WTC11 (cell line): ENCODE measurements at regions not wholly inside any gene's neighbourhood (a gene's known extent, or its start where the extent isn't known, plus 50 kb on each side); places are given as distances from the start of the nearest gene placed in this dataset.

ENCODE experiments used
- ATAC-seq: fragments of 200-7000 bp; cut with Tn5 transposase; 2 replicates; pipeline ENCODE4 v1.10.0; 2021; ENCODE audit warnings: mild to moderate bottlenecking, moderate library complexity
- CTCF ChIA-PET: fragments of 300-600 bp; sonication (Branson Sonifier 250); formaldehyde crosslinking; loops from one replicate; lab custom pipeline; 2021; ENCODE audit warnings: antibody characterized with exemption; lab: Charles Lee
- POLR2A ChIA-PET: fragments of 350-600 bp; sonication (Branson Sonifier 250); formaldehyde crosslinking; loops from one replicate; lab custom pipeline; 2021; ENCODE audit warnings: antibody characterized with exemption; lab: Charles Lee
- DNase-seq: peaks from one replicate; pipeline ENCODE4 v3.0.0; 2021; ENCODE audit warnings: low spot score
- H3K27ac Mint-ChIP-seq: 2 replicates; pipeline ENCODE4 v1.8.0; 2021; ENCODE audit warnings: mixed read lengths
- H3K27me3 Mint-ChIP-seq: 2 replicates; pipeline ENCODE4 v1.8.0; 2021; ENCODE audit warnings: low read depth, mild to moderate bottlenecking, moderate library complexity, mixed read lengths
- H3K36me3 Mint-ChIP-seq: 2 replicates; pipeline ENCODE4 v1.8.0; 2021; ENCODE audit warnings: mixed read lengths
- H3K4me1 Mint-ChIP-seq: 2 replicates; pipeline ENCODE4 v1.8.0; 2022; ENCODE audit warnings: mixed read lengths
- H3K4me3 Mint-ChIP-seq: 2 replicates; pipeline ENCODE4 v1.8.0; 2021; ENCODE audit warnings: mild to moderate bottlenecking, moderate library complexity, mixed read lengths
- H3K9me3 Mint-ChIP-seq: 2 replicates; pipeline ENCODE4 v1.8.0; 2021; ENCODE audit warnings: mixed read lengths
- ESRRA ChIP-seq: sonication (generic); formaldehyde crosslinking; IDR thresholded peaks from 2 replicates; pipeline ENCODE4 v1.8.1; 2022; ENCODE audit warnings: mild to moderate bottlenecking, missing genetic modification reagents, borderline replicate concordance
- FOXJ3 ChIP-seq: sonication (generic); formaldehyde crosslinking; IDR thresholded peaks from 2 replicates; pipeline ENCODE4 v1.9.0; 2021; ENCODE audit warnings: missing genetic modification reagents, mild to moderate bottlenecking, borderline replicate concordance
- GTF2I ChIP-seq: fragments of 250-450 bp; sonication (Bioruptor Pico); conservative IDR thresholded peaks from 2 replicates; pipeline ENCODE4 v1.4.0; 2021; ENCODE audit warnings: mild to moderate bottlenecking
- JUN ChIP-seq: sonication (generic); formaldehyde crosslinking; IDR thresholded peaks from 2 replicates; pipeline ENCODE4 v1.8.0; 2023; ENCODE audit warnings: mild to moderate bottlenecking, missing genetic modification reagents
- OVOL2 ChIP-seq: fragments of 250-450 bp; sonication (Bioruptor Pico); IDR thresholded peaks from 2 replicates; pipeline ENCODE4 v1.9.0; 2021; ENCODE audit warnings: mild to moderate bottlenecking, borderline replicate concordance
- ZNF263 ChIP-seq: sonication (generic); formaldehyde crosslinking; IDR thresholded peaks from 2 replicates; pipeline ENCODE4 v1.8.1; 2022; ENCODE audit warnings: low read depth, mild to moderate bottlenecking, moderate library complexity, missing genetic modification reagents
- ZNF317 ChIP-seq: sonication (generic); formaldehyde crosslinking; IDR thresholded peaks from 2 replicates; pipeline ENCODE4 v1.8.1; 2023; ENCODE audit warnings: low read depth, mild to moderate bottlenecking, moderate library complexity, missing genetic modification reagents, borderline replicate concordance
- ZNF423 ChIP-seq: fragments of 250-450 bp; sonication (Bioruptor Pico); IDR thresholded peaks from 2 replicates; pipeline ENCODE4 v2.1.2; 2022; ENCODE audit warnings: mild to moderate bottlenecking, moderate library complexity
- TF ChIP-seq, protein P1 (sequence below): fragments of 250-450 bp; sonication (Bioruptor Pico); IDR thresholded peaks from 2 replicates; pipeline ENCODE4 v2.1.2; 2022; ENCODE audit warnings: mild to moderate bottlenecking, moderate library complexity
- TF ChIP-seq, protein P2 (sequence below): sonication (generic); formaldehyde crosslinking; IDR thresholded peaks from 2 replicates; pipeline ENCODE4 v1.8.1; 2023; ENCODE audit warnings: mild to moderate bottlenecking, missing genetic modification reagents, borderline replicate concordance
- TF ChIP-seq, protein P3 (sequence below): sonication (generic); formaldehyde crosslinking; IDR thresholded peaks from 2 replicates; pipeline ENCODE4 v1.8.1; 2022; ENCODE audit warnings: mild to moderate bottlenecking, moderate library complexity, missing genetic modification reagents
- TF ChIP-seq, protein P4 (sequence below): sonication (generic); formaldehyde crosslinking; IDR thresholded peaks from 2 replicates; pipeline ENCODE4 v1.8.1; 2023; ENCODE audit warnings: mild to moderate bottlenecking, moderate library complexity, missing genetic modification reagents
- TF ChIP-seq, protein P5 (sequence below): sonication (generic); formaldehyde crosslinking; IDR thresholded peaks from 2 replicates; pipeline ENCODE4 v1.8.0; 2023; ENCODE audit warnings: missing genetic modification reagents
- TF ChIP-seq, protein P6 (sequence below): sonication (generic); formaldehyde crosslinking; IDR thresholded peaks from 2 replicates; pipeline ENCODE4 v1.8.0; 2022; ENCODE audit warnings: mild to moderate bottlenecking, missing genetic modification reagents
- TF ChIP-seq, protein P7 (sequence below): fragments of 250-450 bp; sonication (Bioruptor Pico); conservative IDR thresholded peaks from 2 replicates; pipeline ENCODE4 v1.9.0; 2021; ENCODE audit warnings: mild to moderate bottlenecking
- TF ChIP-seq, protein P8 (sequence below): sonication (generic); formaldehyde crosslinking; IDR thresholded peaks from 2 replicates; pipeline ENCODE4 v1.8.1; 2023; ENCODE audit warnings: mild to moderate bottlenecking, missing genetic modification reagents, moderate library complexity

DNA sequence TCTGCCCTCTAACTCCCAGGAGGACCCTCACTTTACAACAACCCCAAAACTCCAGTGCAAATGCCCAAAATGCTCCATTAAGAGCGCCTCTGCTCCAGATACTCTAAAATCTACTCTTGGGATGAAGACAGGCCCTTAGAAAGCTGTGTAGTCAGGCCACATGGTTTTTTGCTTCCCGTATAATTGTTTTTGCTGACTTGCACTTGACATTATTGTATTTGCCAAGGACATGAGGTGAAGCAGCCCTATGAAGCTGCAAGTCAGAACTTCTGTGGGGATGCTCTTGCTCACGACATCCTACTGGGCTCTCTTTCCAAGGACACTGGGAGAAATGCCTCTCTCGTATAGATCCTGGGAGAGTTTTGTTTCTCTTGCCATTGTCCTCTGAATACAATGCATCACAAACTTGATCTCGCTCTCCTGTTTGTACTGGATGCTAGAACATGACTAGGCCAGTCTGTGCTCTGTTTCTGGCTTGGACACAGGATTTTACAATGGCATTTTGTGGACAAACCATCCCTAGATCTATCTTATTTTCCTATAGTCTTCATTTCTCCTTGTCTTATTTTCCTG, 177.2 kb upstream of the DTNBP1 start (continued):
- TF ChIP-seq, protein P1, sequence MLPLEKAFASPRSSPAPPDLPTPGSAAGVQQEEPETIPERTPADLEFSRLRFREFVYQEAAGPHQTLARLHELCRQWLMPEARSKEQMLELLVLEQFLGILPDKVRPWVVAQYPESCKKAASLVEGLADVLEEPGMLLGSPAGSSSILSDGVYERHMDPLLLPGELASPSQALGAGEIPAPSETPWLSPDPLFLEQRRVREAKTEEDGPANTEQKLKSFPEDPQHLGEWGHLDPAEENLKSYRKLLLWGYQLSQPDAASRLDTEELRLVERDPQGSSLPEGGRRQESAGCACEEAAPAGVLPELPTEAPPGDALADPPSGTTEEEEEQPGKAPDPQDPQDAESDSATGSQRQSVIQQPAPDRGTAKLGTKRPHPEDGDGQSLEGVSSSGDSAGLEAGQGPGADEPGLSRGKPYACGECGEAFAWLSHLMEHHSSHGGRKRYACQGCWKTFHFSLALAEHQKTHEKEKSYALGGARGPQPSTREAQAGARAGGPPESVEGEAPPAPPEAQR: no peak

DNA sequence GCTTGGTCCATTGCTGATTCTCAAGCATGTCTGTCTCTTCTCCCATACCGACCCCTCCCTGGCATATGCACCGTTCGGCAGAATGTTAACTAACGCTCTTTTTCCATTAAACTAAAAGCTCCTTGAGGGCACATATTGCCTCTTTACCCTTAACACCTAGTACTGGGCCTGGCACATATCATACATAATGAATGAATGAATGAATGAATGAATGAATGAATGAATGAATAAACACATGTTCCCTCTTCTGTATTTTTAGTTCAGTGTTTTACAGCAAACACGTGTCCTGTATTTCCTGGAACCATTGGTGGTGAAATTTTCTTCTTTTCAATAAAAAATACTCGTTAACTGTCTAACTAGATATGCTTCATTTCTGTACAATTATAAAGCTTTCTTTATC, 174.4 kb upstream of the DTNBP1 start:
- no peak overlapping the region for H3K27ac Mint-ChIP-seq
- no peak for ATAC-seq
- peaks cover under 1% of the 10 kb centered on the region for H3K4me1 Mint-ChIP-seq
- H3K27me3 Mint-ChIP-seq: no peaks in the 10 kb centered on the region
- POLR2A ChIA-PET: no interaction called here
- no peaks in the 10 kb centered on the region for H3K9me3 Mint-ChIP-seq
- CTCF ChIA-PET: no interaction called here
- DNase-seq: no peak
- H3K4me3 Mint-ChIP-seq: no peak overlapping the region
- H3K36me3 Mint-ChIP-seq: no peaks in the 10 kb centered on the region
- TF ChIP-seq OVOL2 (CRISPR knock-in tag): no peak
- no peak for TF ChIP-seq GTF2I
- TF ChIP-seq, protein P1: no peak
- TF ChIP-seq, protein P2, sequence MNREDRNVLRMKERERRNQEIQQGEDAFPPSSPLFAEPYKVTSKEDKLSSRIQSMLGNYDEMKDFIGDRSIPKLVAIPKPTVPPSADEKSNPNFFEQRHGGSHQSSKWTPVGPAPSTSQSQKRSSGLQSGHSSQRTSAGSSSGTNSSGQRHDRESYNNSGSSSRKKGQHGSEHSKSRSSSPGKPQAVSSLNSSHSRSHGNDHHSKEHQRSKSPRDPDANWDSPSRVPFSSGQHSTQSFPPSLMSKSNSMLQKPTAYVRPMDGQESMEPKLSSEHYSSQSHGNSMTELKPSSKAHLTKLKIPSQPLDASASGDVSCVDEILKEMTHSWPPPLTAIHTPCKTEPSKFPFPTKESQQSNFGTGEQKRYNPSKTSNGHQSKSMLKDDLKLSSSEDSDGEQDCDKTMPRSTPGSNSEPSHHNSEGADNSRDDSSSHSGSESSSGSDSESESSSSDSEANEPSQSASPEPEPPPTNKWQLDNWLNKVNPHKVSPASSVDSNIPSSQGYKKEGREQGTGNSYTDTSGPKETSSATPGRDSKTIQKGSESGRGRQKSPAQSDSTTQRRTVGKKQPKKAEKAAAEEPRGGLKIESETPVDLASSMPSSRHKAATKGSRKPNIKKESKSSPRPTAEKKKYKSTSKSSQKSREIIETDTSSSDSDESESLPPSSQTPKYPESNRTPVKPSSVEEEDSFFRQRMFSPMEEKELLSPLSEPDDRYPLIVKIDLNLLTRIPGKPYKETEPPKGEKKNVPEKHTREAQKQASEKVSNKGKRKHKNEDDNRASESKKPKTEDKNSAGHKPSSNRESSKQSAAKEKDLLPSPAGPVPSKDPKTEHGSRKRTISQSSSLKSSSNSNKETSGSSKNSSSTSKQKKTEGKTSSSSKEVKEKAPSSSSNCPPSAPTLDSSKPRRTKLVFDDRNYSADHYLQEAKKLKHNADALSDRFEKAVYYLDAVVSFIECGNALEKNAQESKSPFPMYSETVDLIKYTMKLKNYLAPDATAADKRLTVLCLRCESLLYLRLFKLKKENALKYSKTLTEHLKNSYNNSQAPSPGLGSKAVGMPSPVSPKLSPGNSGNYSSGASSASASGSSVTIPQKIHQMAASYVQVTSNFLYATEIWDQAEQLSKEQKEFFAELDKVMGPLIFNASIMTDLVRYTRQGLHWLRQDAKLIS (CRISPR knock-in tag): no peak
- no peak for TF ChIP-seq ZNF317
- TF ChIP-seq, protein P3, sequence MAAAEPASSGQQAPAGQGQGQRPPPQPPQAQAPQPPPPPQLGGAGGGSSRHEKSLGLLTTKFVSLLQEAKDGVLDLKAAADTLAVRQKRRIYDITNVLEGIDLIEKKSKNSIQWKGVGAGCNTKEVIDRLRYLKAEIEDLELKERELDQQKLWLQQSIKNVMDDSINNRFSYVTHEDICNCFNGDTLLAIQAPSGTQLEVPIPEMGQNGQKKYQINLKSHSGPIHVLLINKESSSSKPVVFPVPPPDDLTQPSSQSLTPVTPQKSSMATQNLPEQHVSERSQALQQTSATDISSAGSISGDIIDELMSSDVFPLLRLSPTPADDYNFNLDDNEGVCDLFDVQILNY (CRISPR knock-in tag): no peak
- TF ChIP-seq, protein P4, sequence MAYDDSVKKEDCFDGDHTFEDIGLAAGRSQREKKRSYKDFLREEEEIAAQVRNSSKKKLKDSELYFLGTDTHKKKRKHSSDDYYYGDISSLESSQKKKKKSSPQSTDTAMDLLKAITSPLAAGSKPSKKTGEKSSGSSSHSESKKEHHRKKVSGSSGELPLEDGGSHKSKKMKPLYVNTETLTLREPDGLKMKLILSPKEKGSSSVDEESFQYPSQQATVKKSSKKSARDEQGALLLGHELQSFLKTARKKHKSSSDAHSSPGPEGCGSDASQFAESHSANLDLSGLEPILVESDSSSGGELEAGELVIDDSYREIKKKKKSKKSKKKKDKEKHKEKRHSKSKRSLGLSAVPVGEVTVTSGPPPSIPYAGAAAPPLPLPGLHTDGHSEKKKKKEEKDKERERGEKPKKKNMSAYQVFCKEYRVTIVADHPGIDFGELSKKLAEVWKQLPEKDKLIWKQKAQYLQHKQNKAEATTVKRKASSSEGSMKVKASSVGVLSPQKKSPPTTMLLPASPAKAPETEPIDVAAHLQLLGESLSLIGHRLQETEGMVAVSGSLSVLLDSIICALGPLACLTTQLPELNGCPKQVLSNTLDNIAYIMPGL (CRISPR knock-in tag): no peak
- TF ChIP-seq, protein P5, sequence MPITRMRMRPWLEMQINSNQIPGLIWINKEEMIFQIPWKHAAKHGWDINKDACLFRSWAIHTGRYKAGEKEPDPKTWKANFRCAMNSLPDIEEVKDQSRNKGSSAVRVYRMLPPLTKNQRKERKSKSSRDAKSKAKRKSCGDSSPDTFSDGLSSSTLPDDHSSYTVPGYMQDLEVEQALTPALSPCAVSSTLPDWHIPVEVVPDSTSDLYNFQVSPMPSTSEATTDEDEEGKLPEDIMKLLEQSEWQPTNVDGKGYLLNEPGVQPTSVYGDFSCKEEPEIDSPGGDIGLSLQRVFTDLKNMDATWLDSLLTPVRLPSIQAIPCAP (CRISPR knock-in tag): no peak
- TF ChIP-seq, protein P6, sequence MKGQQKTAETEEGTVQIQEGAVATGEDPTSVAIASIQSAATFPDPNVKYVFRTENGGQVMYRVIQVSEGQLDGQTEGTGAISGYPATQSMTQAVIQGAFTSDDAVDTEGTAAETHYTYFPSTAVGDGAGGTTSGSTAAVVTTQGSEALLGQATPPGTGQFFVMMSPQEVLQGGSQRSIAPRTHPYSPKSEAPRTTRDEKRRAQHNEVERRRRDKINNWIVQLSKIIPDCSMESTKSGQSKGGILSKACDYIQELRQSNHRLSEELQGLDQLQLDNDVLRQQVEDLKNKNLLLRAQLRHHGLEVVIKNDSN (CRISPR knock-in tag): no peak
- TF ChIP-seq, protein P7, sequence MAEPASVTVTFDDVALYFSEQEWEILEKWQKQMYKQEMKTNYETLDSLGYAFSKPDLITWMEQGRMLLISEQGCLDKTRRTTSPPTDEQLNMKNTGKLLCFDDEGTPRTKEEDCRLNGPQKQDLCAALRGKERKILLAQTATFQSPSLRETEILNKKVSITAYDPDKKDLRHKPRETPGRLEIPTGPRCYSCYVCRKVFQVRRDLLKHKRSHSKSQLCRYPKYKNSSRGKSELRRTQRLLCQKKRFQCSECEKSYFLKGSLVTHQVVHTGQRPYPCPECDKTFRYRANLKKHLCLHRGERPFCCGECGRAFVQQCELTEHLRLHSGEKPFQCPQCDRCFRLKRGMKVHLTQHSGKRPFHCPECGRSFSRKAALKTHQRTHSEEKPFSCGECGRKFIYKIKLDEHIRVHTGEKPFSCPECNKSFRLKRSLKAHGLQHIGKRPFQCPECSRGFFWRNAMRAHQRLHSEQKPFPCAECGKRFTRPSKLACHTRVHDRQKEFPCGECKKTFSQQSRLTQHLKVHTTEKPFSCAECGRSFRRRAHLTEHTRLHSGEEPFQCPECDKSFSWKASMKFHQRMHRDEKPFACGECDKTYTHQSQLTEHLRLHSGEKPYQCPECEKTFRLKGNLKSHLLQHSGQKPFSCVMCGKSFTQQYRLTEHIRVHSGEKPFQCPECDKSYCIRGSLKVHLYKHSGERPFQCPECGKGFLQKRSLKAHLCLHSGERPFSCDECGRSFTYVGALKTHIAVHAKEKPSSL (CRISPR knock-in tag): no peak
- TF ChIP-seq ESRRA: no peak
- no peak for TF ChIP-seq FOXJ3
- TF ChIP-seq JUN: no peak
- TF ChIP-seq, protein P8, sequence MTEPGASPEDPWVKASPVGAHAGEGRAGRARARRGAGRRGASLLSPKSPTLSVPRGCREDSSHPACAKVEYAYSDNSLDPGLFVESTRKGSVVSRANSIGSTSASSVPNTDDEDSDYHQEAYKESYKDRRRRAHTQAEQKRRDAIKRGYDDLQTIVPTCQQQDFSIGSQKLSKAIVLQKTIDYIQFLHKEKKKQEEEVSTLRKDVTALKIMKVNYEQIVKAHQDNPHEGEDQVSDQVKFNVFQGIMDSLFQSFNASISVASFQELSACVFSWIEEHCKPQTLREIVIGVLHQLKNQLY (CRISPR knock-in tag): no peak
- TF ChIP-seq ZNF263: no peak
- no peak for TF ChIP-seq ZNF423 (CRISPR knock-in tag)
